K562 (cell line): ENCODE measurements at regions not wholly inside any gene's neighbourhood (a gene's known extent, or its start where the extent isn't known, plus 50 kb on each side); places are given as distances from the start of the nearest gene placed in this dataset.

Source experiments
- ATAC-seq: fragments of 200-7000 bp; cut with Tn5 transposase; 3 replicates; pipeline ENCODE4 v1.9.1; 2020; ENCODE audit warnings: moderate library complexity
- BruUV-seq: library from RNA; stranded (reverse); fragments of 400-500 nt; replicated peaks from 2 replicates; lab custom pipeline; 2021; lab: Mats Ljungman, UMichigan
- CTCF ChIA-PET: fragments of 300-600 bp; formaldehyde crosslinking; extraction: SDS; loops from one replicate; lab custom pipeline; 2021; ENCODE audit warnings: low intra/inter-chr PET ratio; lab: Yijun Ruan, JAX
- POLR2A ChIA-PET: fragments of 300-600, 350-650 bp; sonication (Branson Sonifier 250); formaldehyde crosslinking; extraction: SDS; loops from one replicate; lab custom pipeline; 2021; ENCODE audit warnings: antibody characterized with exemption, inconsistent platforms; lab: Yijun Ruan, JAX
- DNase-seq, 4 experiments: peaks; one replicate each; pipeline versions ENCODE4 v3.0.0 to v3.0.0-alpha.2; 2011 to 2018; ENCODE audit warnings: low spot score in 3 of 4, mixed read lengths in 3 of 4; ENCODE audit errors: extremely low read depth in 1 of 4
- FAIRE-seq: peaks from 2 replicates; lab custom pipeline; 2011; peaks lifted over from hg19 to GRCh38; lab: Jason Lieb, UNC
- H2AFZ ChIP-seq: 2 replicates; pipeline ENCODE4 v1.6.0; 2011; ENCODE audit warnings: low read depth, low read length, control low read depth, inconsistent platforms
- H3K27ac ChIP-seq: fragments of 200-600 bp; 3 replicates; pipeline ENCODE4 v1.8.0; 2011; ENCODE audit warnings: low read depth, mild to moderate bottlenecking, control low read depth, inconsistent platforms, low read length, moderate library complexity, mixed read lengths; ENCODE audit errors: extremely low read depth
- H3K27me3 ChIP-seq, 2 experiments: fragments of 300-600 bp in 1 of 2; 2 replicates in 1 of 2; 3 replicates in 1 of 2; pipeline versions ENCODE4 v1.6.0 to v1.8.0; 2011; ENCODE audit warnings: inconsistent platforms in 2 of 2, low read length in 2 of 2, mild to moderate bottlenecking in 1 of 2, mixed read lengths in 1 of 2, moderate library complexity in 1 of 2; ENCODE audit not compliant: control insufficient read depth in 2 of 2, insufficient read depth in 2 of 2
- H3K36me3 ChIP-seq: fragments of 300-600 bp; 3 replicates; pipeline ENCODE4 v1.8.0; 2011; ENCODE audit warnings: mild to moderate bottlenecking, low read length, inconsistent platforms; ENCODE audit not compliant: control insufficient read depth, insufficient read depth
- H3K4me1 ChIP-seq, 2 experiments: fragments of 200-600 bp in 1 of 2; replicated peaks in 1 of 2; 2 replicates in 1 of 2; 3 replicates in 1 of 2; pipeline versions ENCODE4 v1.5.1 to v1.8.0; 2011; ENCODE audit warnings: inconsistent platforms in 2 of 2, low read length in 2 of 2, mild to moderate bottlenecking in 1 of 2, mixed read lengths in 1 of 2, moderate library complexity in 1 of 2; ENCODE audit not compliant: control insufficient read depth in 2 of 2, insufficient read depth in 2 of 2
- H3K4me2 ChIP-seq: 2 replicates; pipeline ENCODE4 v1.6.1; 2011; ENCODE audit warnings: low read length, control low read depth, inconsistent platforms, mixed read lengths; ENCODE audit not compliant: insufficient read depth
- H3K4me3 ChIP-seq: fragments of 200-600 bp; sonication (generic), shearing (Covaris generic); 2 replicates; pipeline ENCODE4 v1.5.1; 2016; ENCODE audit warnings: control low read depth, inconsistent platforms
- H3K79me2 ChIP-seq: fragments of 200-600 bp; 3 replicates; pipeline ENCODE4 v1.8.0; 2011; ENCODE audit warnings: low read length, inconsistent platforms; ENCODE audit not compliant: control insufficient read depth, insufficient read depth
- H3K9ac ChIP-seq, 2 experiments: 2 replicates each; pipeline versions ENCODE4 v1.6.0 to v1.6.1; 2011; ENCODE audit warnings: low read depth in 2 of 2, low read length in 2 of 2, control low read depth in 1 of 2, inconsistent platforms in 1 of 2, mild to moderate bottlenecking in 1 of 2, mixed read lengths in 1 of 2; ENCODE audit not compliant: insufficient read depth in 1 of 2
- H3K9me1 ChIP-seq: one replicate; pipeline ENCODE4 v1.6.0; 2011; ENCODE audit warnings: inconsistent platforms, mild to moderate bottlenecking, low read length, moderate library complexity; ENCODE audit not compliant: control insufficient read depth, insufficient read depth
- H3K9me3 ChIP-seq: replicated peaks from 2 replicates; pipeline ENCODE4 v1.5.1; 2011; ENCODE audit warnings: low read depth, low read length, inconsistent platforms; ENCODE audit not compliant: control insufficient read depth, insufficient read depth
- H4K20me1 ChIP-seq: replicated peaks from 2 replicates; pipeline ENCODE4 v1.6.1; 2011; ENCODE audit warnings: low read length, inconsistent platforms, mixed read lengths; ENCODE audit not compliant: control insufficient read depth, insufficient read depth
- ARNT ChIP-seq, 2 experiments: fragments of 450-650 bp; IDR thresholded peaks; 2 replicates each; pipeline ENCODE4 v1.6.1; 2016; ENCODE audit warnings: mild to moderate bottlenecking in 1 of 2
- CLOCK ChIP-seq: fragments of 250-450 bp; sonication (Bioruptor Pico); IDR thresholded peaks from 2 replicates; pipeline ENCODE4 v1.4.0; 2020; ENCODE audit warnings: mild to moderate bottlenecking, moderate library complexity, borderline replicate concordance
- CREB1 ChIP-seq, 2 experiments: sonication (generic) in 1 of 2; formaldehyde crosslinking in 1 of 2; IDR thresholded peaks; 2 replicates each; pipeline versions ENCODE4 v1.6.1 to v1.8.0; 2012 to 2022; ENCODE audit warnings: inconsistent platforms in 1 of 2, mild to moderate bottlenecking in 1 of 2, missing genetic modification reagents in 1 of 2, moderate library complexity in 1 of 2
- ELK1 ChIP-seq: sonication (generic); formaldehyde crosslinking; IDR thresholded peaks from 2 replicates; pipeline ENCODE4 v1.8.1; 2022; ENCODE audit warnings: missing genetic modification reagents
- ELK3 ChIP-seq: fragments of 450-650 bp; formaldehyde crosslinking; IDR thresholded peaks from 2 replicates; pipeline ENCODE4 v1.4.0; 2020; ENCODE audit warnings: mild to moderate bottlenecking
- HMG20A ChIP-seq: fragments of 450-650 bp; formaldehyde crosslinking; conservative IDR thresholded peaks from 2 replicates; pipeline ENCODE4 v1.4.0; 2020; ENCODE audit warnings: mild to moderate bottlenecking, mixed read lengths
- KLF1 ChIP-seq: fragments of 450-650 bp; IDR thresholded peaks from 2 replicates; pipeline ENCODE4 v1.6.1; 2016; ENCODE audit warnings: missing genetic modification characterization, missing compliant biosample characterization
- NBN ChIP-seq: fragments of 450-650 bp; IDR thresholded peaks from 2 replicates; pipeline ENCODE4 v1.6.1; 2016; ENCODE audit warnings: low read depth, mild to moderate bottlenecking
- NFE2 ChIP-seq: IDR thresholded peaks from 2 replicates; pipeline ENCODE4 v1.6.1; 2014; ENCODE audit warnings: antibody characterized with exemption, low read depth
- RB1 ChIP-seq: fragments of 450-650 bp; IDR thresholded peaks from 2 replicates; pipeline ENCODE4 v1.6.1; 2017; ENCODE audit warnings: low read depth, mild to moderate bottlenecking
- RFX7 ChIP-seq: fragments of 250-450 bp; sonication (Bioruptor Pico); IDR thresholded peaks from 2 replicates; pipeline ENCODE4 v1.5.1; 2021; ENCODE audit warnings: mild to moderate bottlenecking
- TCF7L2 ChIP-seq: fragments of 150-350 bp; IDR thresholded peaks from 2 replicates; pipeline ENCODE4 v1.6.1; 2016; ENCODE audit warnings: low read depth, mild to moderate bottlenecking, low read length, moderate library complexity
- ZBTB5 ChIP-seq: fragments of 450-650 bp; IDR thresholded peaks from 2 replicates; pipeline ENCODE4 v1.6.1; 2017; ENCODE audit warnings: antibody characterized with exemption
- ZNF12 ChIP-seq: sonication (generic); formaldehyde crosslinking; IDR thresholded peaks from 2 replicates; pipeline ENCODE4 v1.4.0; 2020; ENCODE audit warnings: mild to moderate bottlenecking, missing genetic modification reagents
- WGBS: fragments of 100-300 bp; shearing (Covaris generic); methylation state at CpG from one replicate; pipeline ENCODE4 v1.1.6; 2016; ENCODE audit warnings: low coverage, mixed read lengths; ENCODE audit not compliant: insufficient coverage; ENCODE audit errors: missing lambda C conversion rate; 5-methylcytosine and 5-hydroxymethylcytosine counted together
- in situ Hi-C: fragments of 300-500 bp; cut with MboI; formaldehyde crosslinking; loops from 4 replicates; pipeline ENCODE4 v1.15.0; 2018; ENCODE audit warnings: inconsistent platforms, mixed read lengths
- intact Hi-C: fragments of 100-400 bp; cut with micrococcal nuclease; formaldehyde crosslinking; loops from 2 replicates; pipeline ENCODE4 v1.14.2; 2022

- ChIA-PET CTCF (no interaction called here), POLR2A (no interaction called here)
- BruUV-seq = no TSS peak
- no peak for FAIRE-seq
- Histone ChIP-seq H3K36me3 (no peaks in the 10 kb centered on the region), H3K9ac (no peak overlapping the region), H3K27ac (no peak overlapping the region), H3K9me1 (no peaks in the 10 kb centered on the region), H3K4me3 (no peak overlapping the region), H3K79me2 (no peaks in the 10 kb centered on the region), H3K4me2 (no peak overlapping the region), H3K9me3 (no peaks in the 10 kb centered on the region; the same call in 1 of the 2 replicates), H3K4me1 (no peaks in the 10 kb centered on the region), H4K20me1 (no peaks in the 10 kb centered on the region; the same call in 1 of the 2 replicates), H3K27me3 (peaks cover 0 to 17% of the 10 kb centered on the region in 2 experiments; a peak in 3 of 5 replicates), H2AFZ (no peak overlapping the region)
- in situ Hi-C loops (no loop called here), intact Hi-C loops (no loop called here)
- ATAC-seq = no peak
- under 1% methylated on average over 10 of the region's 10 CpGs for WGBS
- DNase-seq = no peak
- TF ChIP-seq HMG20A (CRISPR knock-in tag) = no peak
- TF ChIP-seq NBN = no peak
- no peak for TF ChIP-seq CREB1 (IDR thresholded peaks at IDR 0.05)
- no peak for TF ChIP-seq CREB1 (CRISPR knock-in tag; IDR thresholded peaks at IDR 0.05)
- TF ChIP-seq ARNT (IDR thresholded peaks at IDR 0.05) = no peak
- no peak for TF ChIP-seq ELK1 (CRISPR knock-in tag)
- TF ChIP-seq TCF7L2 = no peak
- TF ChIP-seq RFX7 (CRISPR knock-in tag) = no peak
- TF ChIP-seq KLF1 (tag) = no peak
- TF ChIP-seq ZNF12 (CRISPR knock-in tag) = no peak
- no peak for TF ChIP-seq ZBTB5
- TF ChIP-seq RB1 = no peak
- TF ChIP-seq ELK3 (CRISPR knock-in tag) = no peak
- no peak for TF ChIP-seq CLOCK (CRISPR knock-in tag)
- TF ChIP-seq NFE2 = no peak
Measured at GRCh38 chr1:29825941-29826415, 589.7 kb downstream of the PTPRU start.
